ENCODE measurements at regions not wholly inside any gene's neighbourhood (a gene's known extent, or its start where the extent isn't known, plus 50 kb on each side); places are given as distances from the start of the nearest gene placed in this dataset.

GRCh38 chrX:20620306-20620705 is 353.6 kb upstream of the RPS6KA3 start:
- H3K4me1 ChIP-seq: no peaks in the 10 kb centered on the region
- no peaks in the 10 kb centered on the region for H3K27me3 ChIP-seq
- intact Hi-C loops (cut with DNase I): no loop called here
- TF ChIP-seq, protein P1, sequence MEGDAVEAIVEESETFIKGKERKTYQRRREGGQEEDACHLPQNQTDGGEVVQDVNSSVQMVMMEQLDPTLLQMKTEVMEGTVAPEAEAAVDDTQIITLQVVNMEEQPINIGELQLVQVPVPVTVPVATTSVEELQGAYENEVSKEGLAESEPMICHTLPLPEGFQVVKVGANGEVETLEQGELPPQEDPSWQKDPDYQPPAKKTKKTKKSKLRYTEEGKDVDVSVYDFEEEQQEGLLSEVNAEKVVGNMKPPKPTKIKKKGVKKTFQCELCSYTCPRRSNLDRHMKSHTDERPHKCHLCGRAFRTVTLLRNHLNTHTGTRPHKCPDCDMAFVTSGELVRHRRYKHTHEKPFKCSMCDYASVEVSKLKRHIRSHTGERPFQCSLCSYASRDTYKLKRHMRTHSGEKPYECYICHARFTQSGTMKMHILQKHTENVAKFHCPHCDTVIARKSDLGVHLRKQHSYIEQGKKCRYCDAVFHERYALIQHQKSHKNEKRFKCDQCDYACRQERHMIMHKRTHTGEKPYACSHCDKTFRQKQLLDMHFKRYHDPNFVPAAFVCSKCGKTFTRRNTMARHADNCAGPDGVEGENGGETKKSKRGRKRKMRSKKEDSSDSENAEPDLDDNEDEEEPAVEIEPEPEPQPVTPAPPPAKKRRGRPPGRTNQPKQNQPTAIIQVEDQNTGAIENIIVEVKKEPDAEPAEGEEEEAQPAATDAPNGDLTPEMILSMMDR (IDR thresholded peaks at IDR 0.05): no peak
- TF ChIP-seq POLR2A (IDR thresholded peaks at IDR 0.05): no peak
- no peak overlapping the region for H3K27ac ChIP-seq
- DNase-seq (no peak), ATAC-seq (no peak)
- peaks cover 0 to 13% (median 0%) of the 10 kb centered on the region in 12 donors for H3K9me3 ChIP-seq
- H3K36me3 ChIP-seq: no peaks in the 10 kb centered on the region
- 71 to 89% (median 79%) methylated on average over 2 of the region's 2 CpGs for WGBS, 4 donors
- no peak overlapping the region for H3K4me3 ChIP-seq

DNA sequence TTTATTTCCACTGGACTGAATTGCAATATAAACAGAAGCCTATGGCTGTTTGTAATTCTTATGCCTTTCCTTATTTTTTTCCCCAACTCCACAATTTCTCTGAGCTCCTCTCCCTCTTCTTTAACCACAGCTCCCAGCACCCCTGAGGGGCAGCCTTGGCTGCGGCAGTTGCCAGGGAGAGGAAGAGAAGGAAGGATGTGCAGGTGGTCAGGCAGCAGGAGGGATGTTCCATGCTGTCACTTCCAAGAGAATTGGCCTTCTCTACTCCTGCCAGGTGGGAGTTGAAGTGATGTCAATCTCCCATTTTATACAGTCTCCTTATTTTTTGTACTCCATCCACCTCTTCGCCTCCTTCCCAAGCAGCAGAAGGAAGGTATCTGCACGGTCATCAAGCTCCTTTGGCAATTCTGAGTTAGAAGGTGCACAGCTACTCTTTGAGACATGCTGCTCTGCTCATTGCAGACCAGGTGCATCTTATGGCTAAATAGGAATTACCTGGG is 343.3 kb upstream of the RPS6KA3 start:
- Histone ChIP-seq H3K27ac (no peak overlapping the region), H3K4me1 (no peaks in the 10 kb centered on the region), H3K9me3 (no peaks in the 10 kb centered on the region), H3K4me3 (no peak overlapping the region), H3K27me3 (peaks cover 0 to 20% (median 0%) of the 10 kb centered on the region in 9 donors), H3K36me3 (no peaks in the 10 kb centered on the region)
- no peak for ATAC-seq
- intact Hi-C loops (cut with DNase I): no loop called here
- DNase-seq: no peak
- TF ChIP-seq POLR2A (IDR thresholded peaks at IDR 0.05): no peak
- TF ChIP-seq, protein P1 (IDR thresholded peaks at IDR 0.05): no peak
- 69 to 92% (median 79%) methylated on average over 3 of the region's 3 CpGs for WGBS, 4 donors

GRCh38 chrX:20606831-20607230 is 340.1 kb upstream of the RPS6KA3 start:
- no peak for TF ChIP-seq POLR2A (IDR thresholded peaks at IDR 0.05)
- TF ChIP-seq, protein P1 (IDR thresholded peaks at IDR 0.05): no peak
- H3K36me3 ChIP-seq: no peaks in the 10 kb centered on the region
- H3K27me3 ChIP-seq: peaks cover 0 to 20% (median 0%) of the 10 kb centered on the region in 9 donors
- no peaks in the 10 kb centered on the region for H3K9me3 ChIP-seq
- DNase-seq (no peak), ATAC-seq (no peak)
- H3K27ac ChIP-seq: no peak overlapping the region
- H3K4me1 ChIP-seq: no peaks in the 10 kb centered on the region
- WGBS, 4 donors: 64 to 84% (median 80%) methylated on average over 4 of the region's 4 CpGs
- no peak overlapping the region for H3K4me3 ChIP-seq
- intact Hi-C loops (cut with DNase I): no loop called here

DNA sequence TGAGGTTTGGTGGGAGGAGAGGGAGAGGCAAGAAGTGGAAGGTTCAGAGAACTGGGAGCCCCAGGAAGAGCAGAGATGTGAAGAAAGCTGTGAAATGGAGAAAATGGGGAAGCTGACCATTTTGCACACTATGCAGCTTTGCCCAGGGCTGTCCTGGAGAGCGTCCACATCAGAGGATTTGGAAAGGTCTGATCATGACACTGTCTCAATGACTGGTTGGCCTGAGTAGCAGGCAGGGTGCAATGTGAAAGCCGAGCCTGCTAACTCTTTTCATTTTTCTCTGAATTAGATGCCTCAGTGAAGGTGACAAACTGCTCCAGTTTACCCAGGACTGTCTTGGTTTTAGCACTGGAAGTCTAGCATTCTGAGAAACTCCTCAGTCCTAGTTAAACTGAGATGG is 330.1 kb upstream of the RPS6KA3 start:
- no peak overlapping the region for H3K4me3 ChIP-seq
- 47 to 75% (median 64%) methylated on average over 2 of the region's 2 CpGs for WGBS, 4 donors
- intact Hi-C loops (cut with DNase I): no loop called here
- peaks cover 0 to 4% (median 0%) of the 10 kb centered on the region in 9 donors for H3K27me3 ChIP-seq
- ATAC-seq (no peak), DNase-seq (no peak)
- H3K9me3 ChIP-seq: no peaks in the 10 kb centered on the region
- H3K4me1 ChIP-seq: no peaks in the 10 kb centered on the region
- H3K27ac ChIP-seq: no peak overlapping the region
- H3K36me3 ChIP-seq: no peaks in the 10 kb centered on the region
- TF ChIP-seq, protein P1 (IDR thresholded peaks at IDR 0.05): no peak
- TF ChIP-seq POLR2A (IDR thresholded peaks at IDR 0.05): no peak
